ENCODE measurements at regions not wholly inside any gene's neighbourhood (a gene's known extent, or its start where the extent isn't known, plus 50 kb on each side); places are given as distances from the start of the nearest gene placed in this dataset.

- CTCF ChIA-PET (ENCODE audit: low intra/inter-chr PET ratio, low total read pairs): no interaction called here
- POLR2A ChIA-PET: no interaction called here
- H4K20me1 ChIP-seq (ENCODE audit: insufficient read depth, low read length): no peaks in the 10 kb centered on the region
- no peak overlapping the region for H3K27ac ChIP-seq (ENCODE audit: extremely low read length, insufficient read depth, low read length)
- no TSS peak for BruUV-seq (replicated peaks)
- no peaks in the 10 kb centered on the region for H3K36me3 ChIP-seq (replicated peaks in 1 of 2; ENCODE audit: control insufficient read depth in 1 of 2, insufficient read depth in 2 of 2, low read length in 2 of 2)
- 58% methylated on average over 5 of the region's 5 CpGs for WGBS (ENCODE audit: low lambda C conversion rate)
- FAIRE-seq: no peak
- no peak for DNase-seq (ENCODE audit: low spot score)
- in situ Hi-C loops (cut with HindIII; ENCODE audit: extremely low pct_ligation_motif_present, low pct_unique_long_range_greater_than_20kb): no loop called here
- H3K4me1 ChIP-seq (ENCODE audit: insufficient read depth, low read length): peaks cover 23% of the 10 kb centered on the region
- no peaks in the 10 kb centered on the region for H3K9me3 ChIP-seq (ENCODE audit: low read length)
- H3K4me3 ChIP-seq (replicated peaks in 1 of 3; ENCODE audit: insufficient read depth in 1 of 3, low read depth in 2 of 3, low read length in 3 of 3): no peak overlapping the region
- intact Hi-C loops (cut with micrococcal nuclease; ENCODE audit: unreplicated experiment): no loop called here
- H3K27me3 ChIP-seq (ENCODE audit: control insufficient read depth in 1 of 2, insufficient read depth in 2 of 2, low read length in 2 of 2): peaks cover 3 to 53% of the 10 kb centered on the region in 2 experiments; a peak in 4 of 5 replicates
- ATAC-seq: no peak
- H3K9ac ChIP-seq (ENCODE audit: insufficient read depth, low read depth, low read length): no peak overlapping the region
- H3K4me2 ChIP-seq (ENCODE audit: low read depth, low read length): no peak overlapping the region
- H3K79me2 ChIP-seq (ENCODE audit: insufficient read depth, low read length): no peaks in the 10 kb centered on the region
- no peak overlapping the region for H2AFZ ChIP-seq (ENCODE audit: low read length)
- TF ChIP-seq ZC3H13 (CRISPR knock-in tag; IDR thresholded peaks at IDR 0.05) (no peak), SRSF1 (optimal IDR thresholded peaks at IDR 0.05; ENCODE audit: low read depth, low read length) (no peak), ZNF124 (CRISPR knock-in tag; IDR thresholded peaks at IDR 0.05) (no peak), NR3C1 (CRISPR knock-in tag; IDR thresholded peaks at IDR 0.05) (no peak), ZNF7 (CRISPR knock-in tag; IDR thresholded peaks at IDR 0.05) (no peak), SMARCC2 (IDR thresholded peaks at IDR 0.05) (no peak), ATF2 (CRISPR knock-in tag; IDR thresholded peaks at IDR 0.05) (no peak), ZNF709 (CRISPR knock-in tag; IDR thresholded peaks at IDR 0.05) (no peak), ZFP41 (CRISPR knock-in tag; IDR thresholded peaks at IDR 0.05; ENCODE audit: borderline replicate concordance) (no peak), AHR (CRISPR knock-in tag; IDR thresholded peaks at IDR 0.05) (no peak)
Observed at GRCh38 chr17:77827511-77827910, 131.0 kb upstream of the TNRC6C start.

Data from HepG2 (cell line).